ENCODE measurements at regions not wholly inside any gene's neighbourhood (a gene's known extent, or its start where the extent isn't known, plus 50 kb on each side); places are given as distances from the start of the nearest gene placed in this dataset.

DNA sequence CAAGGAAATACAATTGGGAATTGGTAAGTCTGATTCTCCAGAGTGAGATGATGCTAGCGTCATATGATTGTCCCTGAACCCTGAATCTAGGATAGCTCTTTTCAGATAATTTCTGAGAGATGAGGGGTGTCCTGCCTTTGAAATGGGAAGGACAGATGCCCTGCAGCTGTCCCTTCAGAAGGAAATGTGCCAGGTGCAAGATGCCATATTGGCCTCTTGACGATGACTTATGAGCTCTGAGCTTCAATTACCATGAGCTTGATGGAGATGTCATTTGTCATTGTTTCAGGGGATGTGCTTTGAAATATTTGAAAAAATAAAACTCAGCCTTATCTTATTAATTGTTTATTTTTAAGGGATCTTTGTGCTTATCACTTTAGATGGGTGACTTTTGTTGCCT, 185.1 kb downstream of the DACT1 start:
- no peaks in the 10 kb centered on the region for H3K79me2 ChIP-seq (ENCODE audit: control insufficient read depth, insufficient read depth, low read length)
- H3K4me2 ChIP-seq (ENCODE audit: control insufficient read depth, extremely low read depth, insufficient read depth, low read depth, low read length): no peak overlapping the region
- no peaks in the 10 kb centered on the region for H3K27me3 ChIP-seq (ENCODE audit: control insufficient read depth, extremely low read depth, insufficient read depth, low read length)
- no peak overlapping the region for H3K9ac ChIP-seq (ENCODE audit: control insufficient read depth, extremely low read depth, insufficient read depth, low read length)
- peaks cover 5% of the 10 kb centered on the region for H3K4me1 ChIP-seq (ENCODE audit: control insufficient read depth, extremely low read depth, insufficient read depth, low read length)
- no peaks in the 10 kb centered on the region for H4K20me1 ChIP-seq (ENCODE audit: control insufficient read depth, extremely low read depth, insufficient read depth, low read length)
- H2AFZ ChIP-seq (ENCODE audit: control insufficient read depth, low read length): no peak overlapping the region
- no peaks in the 10 kb centered on the region for H3K9me1 ChIP-seq (ENCODE audit: control insufficient read depth, extremely low read depth, insufficient read depth, low read length)
- dilution Hi-C loops (cut with MboI; ENCODE audit: extremely low pct_ligation_motif_present, low sequenced_read_pairs): no loop called here
- FAIRE-seq (no peak), DNase-seq (ENCODE audit: low read depth, low spot score) (no peak)
- no peak overlapping the region for H3K27ac ChIP-seq (ENCODE audit: control insufficient read depth, insufficient read depth, low read length)
- no peak overlapping the region for H3K4me3 ChIP-seq (ENCODE audit: control insufficient read depth in 2 of 3, extremely low read depth in 1 of 3, insufficient read depth in 2 of 3, low read depth in 1 of 3, low read length in 3 of 3)
- no peaks in the 10 kb centered on the region for H3K9me3 ChIP-seq (ENCODE audit: control insufficient read depth, low read depth, low read length)
- H3K36me3 ChIP-seq (ENCODE audit: control insufficient read depth in 2 of 2, extremely low read depth in 1 of 2, insufficient read depth in 2 of 2, low read length in 2 of 2): no peaks in the 10 kb centered on the region
- TF ChIP-seq, protein P1, sequence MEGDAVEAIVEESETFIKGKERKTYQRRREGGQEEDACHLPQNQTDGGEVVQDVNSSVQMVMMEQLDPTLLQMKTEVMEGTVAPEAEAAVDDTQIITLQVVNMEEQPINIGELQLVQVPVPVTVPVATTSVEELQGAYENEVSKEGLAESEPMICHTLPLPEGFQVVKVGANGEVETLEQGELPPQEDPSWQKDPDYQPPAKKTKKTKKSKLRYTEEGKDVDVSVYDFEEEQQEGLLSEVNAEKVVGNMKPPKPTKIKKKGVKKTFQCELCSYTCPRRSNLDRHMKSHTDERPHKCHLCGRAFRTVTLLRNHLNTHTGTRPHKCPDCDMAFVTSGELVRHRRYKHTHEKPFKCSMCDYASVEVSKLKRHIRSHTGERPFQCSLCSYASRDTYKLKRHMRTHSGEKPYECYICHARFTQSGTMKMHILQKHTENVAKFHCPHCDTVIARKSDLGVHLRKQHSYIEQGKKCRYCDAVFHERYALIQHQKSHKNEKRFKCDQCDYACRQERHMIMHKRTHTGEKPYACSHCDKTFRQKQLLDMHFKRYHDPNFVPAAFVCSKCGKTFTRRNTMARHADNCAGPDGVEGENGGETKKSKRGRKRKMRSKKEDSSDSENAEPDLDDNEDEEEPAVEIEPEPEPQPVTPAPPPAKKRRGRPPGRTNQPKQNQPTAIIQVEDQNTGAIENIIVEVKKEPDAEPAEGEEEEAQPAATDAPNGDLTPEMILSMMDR (optimal IDR thresholded peaks at IDR 0.05 in 1 of 3, IDR thresholded peaks at IDR 0.05 in 1 of 3, conservative IDR thresholded peaks at IDR 0.05 in 1 of 3; ENCODE audit: extremely low read depth in 1 of 3, insufficient read depth in 2 of 3, low read length in 3 of 3): no peak
- TF ChIP-seq EZH2 (IDR thresholded peaks at IDR 0.05; ENCODE audit: low read length): no peak

DNA sequence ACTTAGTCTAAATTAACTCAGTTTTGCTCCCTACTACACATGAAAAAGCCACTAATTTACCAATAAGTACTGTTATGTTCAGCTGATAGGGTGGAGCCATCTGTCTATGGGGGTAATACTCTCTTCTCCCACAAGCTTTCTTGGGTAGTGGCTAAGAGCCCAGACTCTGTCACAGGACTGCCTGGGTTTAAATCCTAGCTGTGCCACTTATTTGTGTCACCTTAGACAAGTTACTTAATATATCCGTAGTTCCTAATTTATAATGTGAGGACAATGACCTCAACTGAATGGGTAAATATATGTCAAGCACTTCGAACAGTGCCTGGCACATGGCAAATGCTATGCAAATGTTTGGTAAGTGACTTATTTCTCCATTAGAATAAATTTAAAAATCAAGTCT, 185.6 kb downstream of the DACT1 start:
- no peak for DNase-seq (ENCODE audit: low read depth, low spot score)
- no peaks in the 10 kb centered on the region for H3K36me3 ChIP-seq (ENCODE audit: control insufficient read depth in 2 of 2, extremely low read depth in 1 of 2, insufficient read depth in 2 of 2, low read length in 2 of 2)
- dilution Hi-C loops (cut with MboI; ENCODE audit: extremely low pct_ligation_motif_present, low sequenced_read_pairs): no loop called here
- no peak overlapping the region for H3K4me3 ChIP-seq (ENCODE audit: control insufficient read depth in 2 of 3, extremely low read depth in 1 of 3, insufficient read depth in 2 of 3, low read depth in 1 of 3, low read length in 3 of 3)
- H4K20me1 ChIP-seq (ENCODE audit: control insufficient read depth, extremely low read depth, insufficient read depth, low read length): no peaks in the 10 kb centered on the region
- H3K9me1 ChIP-seq (ENCODE audit: control insufficient read depth, extremely low read depth, insufficient read depth, low read length): no peaks in the 10 kb centered on the region
- peaks cover 5% of the 10 kb centered on the region for H3K4me1 ChIP-seq (ENCODE audit: control insufficient read depth, extremely low read depth, insufficient read depth, low read length)
- no peaks in the 10 kb centered on the region for H3K79me2 ChIP-seq (ENCODE audit: control insufficient read depth, insufficient read depth, low read length)
- no peaks in the 10 kb centered on the region for H3K9me3 ChIP-seq (ENCODE audit: control insufficient read depth, low read depth, low read length)
- no peak overlapping the region for H3K27ac ChIP-seq (ENCODE audit: control insufficient read depth, insufficient read depth, low read length)
- H3K9ac ChIP-seq (ENCODE audit: control insufficient read depth, extremely low read depth, insufficient read depth, low read length): no peak overlapping the region
- H3K4me2 ChIP-seq (ENCODE audit: control insufficient read depth, extremely low read depth, insufficient read depth, low read depth, low read length): no peak overlapping the region
- no peak for FAIRE-seq
- TF ChIP-seq, protein P1 (optimal IDR thresholded peaks at IDR 0.05 in 1 of 3, IDR thresholded peaks at IDR 0.05 in 1 of 3, conservative IDR thresholded peaks at IDR 0.05 in 1 of 3; ENCODE audit: extremely low read depth in 1 of 3, insufficient read depth in 2 of 3, low read length in 3 of 3): no peak
- TF ChIP-seq EZH2 (IDR thresholded peaks at IDR 0.05; ENCODE audit: low read length): no peak
- no peaks in the 10 kb centered on the region for H3K27me3 ChIP-seq (ENCODE audit: control insufficient read depth, extremely low read depth, insufficient read depth, low read length)
- H2AFZ ChIP-seq (ENCODE audit: control insufficient read depth, low read length): no peak overlapping the region

All from keratinocyte (primary cell).